Mesodermal cell (in vitro differentiated cells): ENCODE measurements at regions not wholly inside any gene's neighbourhood (a gene's known extent, or its start where the extent isn't known, plus 50 kb on each side); places are given as distances from the start of the nearest gene placed in this dataset.

Experiments used
- H3K27ac ChIP-seq: 2 replicates; pipeline ENCODE4 v1.7.0; 2013; ENCODE audit warnings: mild to moderate bottlenecking, low read depth, low read length, moderate library complexity; ENCODE audit not compliant: severe bottlenecking
- H3K36me3 ChIP-seq: 2 replicates; pipeline ENCODE4 v1.7.1; 2013; ENCODE audit warnings: mild to moderate bottlenecking, low read length, moderate library complexity; ENCODE audit not compliant: control insufficient read depth, insufficient read depth
- H3K4me1 ChIP-seq: one replicate; pipeline ENCODE4 v1.7.1; 2013; ENCODE audit warnings: mild to moderate bottlenecking, low read length; ENCODE audit not compliant: insufficient read depth, control insufficient read depth, poor library complexity, severe bottlenecking
- H3K4me3 ChIP-seq: 2 replicates; pipeline ENCODE4 v1.7.0; 2013; ENCODE audit warnings: low read length, control low read depth, mild to moderate bottlenecking; ENCODE audit not compliant: insufficient read depth, poor library complexity, severe bottlenecking; ENCODE audit errors: extremely low read depth
- H3K9me3 ChIP-seq: 2 replicates; pipeline ENCODE4 v1.7.1; 2013; ENCODE audit warnings: mild to moderate bottlenecking, low read length, moderate library complexity; ENCODE audit not compliant: control insufficient read depth
- WGBS, 2 experiments: methylation state at CpG; one replicate each; pipeline ENCODE4 v1.1.5; 2013; ENCODE audit warnings: missing lambda C conversion rate in 2 of 2; ENCODE audit not compliant: insufficient coverage in 2 of 2; 5-methylcytosine and 5-hydroxymethylcytosine counted together

DNA sequence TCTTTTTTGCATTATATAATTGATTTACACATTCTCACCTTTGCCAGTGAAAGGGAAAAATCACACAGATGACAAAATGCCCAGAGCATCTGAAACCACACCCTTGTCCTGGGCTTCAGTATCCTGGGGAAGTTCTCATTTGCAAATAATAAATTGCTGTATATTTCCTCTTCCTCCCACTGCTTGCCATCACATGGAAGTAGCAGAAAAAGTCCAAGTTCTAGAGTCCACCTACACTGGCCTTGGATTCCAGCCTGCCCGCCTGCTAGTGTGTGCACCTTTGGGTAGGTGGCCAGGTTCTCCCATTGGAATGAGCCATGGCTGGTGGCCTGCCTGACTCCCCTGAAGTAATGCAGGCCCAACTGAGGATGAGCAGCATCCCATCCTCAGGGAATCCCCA, 149.4 kb downstream of the GADD45G start:
- WGBS, 2 experiments = 75 to 100% methylated on average over 1 of the region's 1 CpG
- Histone ChIP-seq H3K4me3 (no peak overlapping the region), H3K27ac (no peak overlapping the region), H3K4me1 (no peaks in the 10 kb centered on the region), H3K36me3 (no peaks in the 10 kb centered on the region), H3K9me3 (no peaks in the 10 kb centered on the region)

DNA sequence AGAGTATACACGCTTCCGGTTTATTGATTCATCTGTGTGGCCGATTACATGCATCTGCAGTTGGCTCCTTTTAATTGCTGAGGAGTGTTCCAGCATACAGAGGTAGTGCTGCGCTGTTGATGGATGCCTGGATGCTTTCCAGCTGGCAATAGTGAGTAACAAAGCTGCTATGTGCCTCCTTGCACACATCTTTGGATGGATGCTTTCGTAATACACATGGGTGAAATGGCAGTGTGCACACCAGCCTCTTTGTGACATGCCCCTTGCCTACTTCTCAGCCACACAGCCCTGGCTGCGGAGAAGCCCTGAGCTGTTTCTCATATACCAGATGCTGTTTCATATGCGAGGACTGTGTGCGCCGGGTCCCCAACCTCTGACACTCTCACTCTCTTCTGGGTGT, 151.0 kb downstream of the GADD45G start:
- no peaks in the 10 kb centered on the region for H3K36me3 ChIP-seq
- no peaks in the 10 kb centered on the region for H3K4me1 ChIP-seq
- WGBS, 2 experiments = 84 to 86% methylated on average over 9 of the region's 9 CpGs
- no peak overlapping the region for H3K27ac ChIP-seq
- H3K9me3 ChIP-seq = no peaks in the 10 kb centered on the region
- no peak overlapping the region for H3K4me3 ChIP-seq

DNA sequence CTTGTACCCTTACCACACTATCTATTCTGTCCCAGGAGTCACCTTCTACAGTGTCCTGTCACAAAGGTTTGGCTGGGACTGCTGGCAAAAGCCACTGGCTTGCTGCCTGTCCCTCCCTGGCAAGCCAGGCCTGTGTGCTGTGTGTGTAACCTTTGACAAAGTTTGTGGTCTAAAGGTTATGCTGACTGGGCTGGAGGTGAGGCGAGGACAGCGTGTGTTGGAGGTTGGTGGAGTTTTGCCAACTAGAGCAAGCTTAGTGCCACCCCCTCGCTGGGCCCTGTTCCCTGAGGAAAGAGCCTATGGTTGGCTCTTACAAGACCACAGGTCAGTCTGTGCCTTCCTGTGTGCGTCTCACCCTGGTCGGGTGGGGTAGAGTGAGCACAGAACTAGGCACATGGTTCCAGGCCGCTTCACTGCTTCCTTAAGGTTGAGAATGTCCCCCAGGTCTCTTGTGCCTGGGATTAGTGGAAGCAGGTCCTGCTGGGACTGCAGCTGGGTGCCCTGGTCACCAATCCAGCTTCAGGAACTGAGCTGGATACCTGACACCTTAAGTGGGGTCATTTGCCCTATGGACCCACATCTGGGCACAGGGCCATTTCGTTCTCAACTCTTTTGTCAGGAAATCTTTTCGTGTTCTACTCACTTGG, 152.2 kb downstream of the GADD45G start:
- 77 to 80% methylated on average over 7 to 8 of the region's 8 CpGs for WGBS, 2 experiments
- H3K4me1 ChIP-seq = no peaks in the 10 kb centered on the region
- H3K27ac ChIP-seq = no peak overlapping the region
- no peaks in the 10 kb centered on the region for H3K36me3 ChIP-seq
- H3K4me3 ChIP-seq = no peak overlapping the region
- no peaks in the 10 kb centered on the region for H3K9me3 ChIP-seq

DNA sequence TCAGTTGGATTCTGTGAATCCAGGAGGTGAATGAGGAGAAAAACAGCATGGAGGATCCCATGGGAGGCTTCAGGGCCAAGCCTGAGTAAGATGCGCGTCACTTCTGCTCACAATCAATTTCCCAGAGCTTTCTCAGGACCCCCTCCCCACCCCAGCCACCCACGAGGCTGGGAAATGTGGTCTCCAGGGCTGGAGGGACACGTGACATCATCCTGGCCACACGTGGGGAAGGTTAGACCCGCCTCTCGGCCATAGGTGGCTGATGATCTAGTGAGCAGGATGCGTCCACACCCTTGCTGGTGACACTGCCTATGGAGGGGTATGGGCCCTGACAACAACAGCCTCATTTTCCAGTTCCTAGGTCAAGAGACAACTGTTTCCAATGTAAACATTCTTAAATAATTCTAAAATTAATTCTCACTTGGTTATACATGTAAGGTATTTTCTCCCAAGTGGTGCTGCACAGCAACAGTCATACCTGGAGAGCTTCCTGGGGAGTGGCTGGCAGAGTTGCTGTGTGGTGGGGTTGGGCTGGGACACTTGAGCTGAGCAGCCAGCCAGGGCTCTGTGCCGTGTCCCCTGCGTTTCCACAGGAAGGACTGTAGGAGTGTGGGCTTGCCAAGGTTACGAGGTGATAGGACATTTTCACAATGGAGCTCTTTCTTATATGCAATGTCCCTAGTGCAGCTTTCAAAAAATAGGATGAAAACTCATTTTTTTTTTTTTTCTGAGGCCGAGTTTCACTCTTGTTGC, 153.1 kb downstream of the GADD45G start:
- WGBS, 2 experiments = 81 to 88% methylated on average over 3 to 8 of the region's 12 CpGs
- Histone ChIP-seq H3K4me1 (no peaks in the 10 kb centered on the region), H3K36me3 (no peaks in the 10 kb centered on the region), H3K27ac (no peak overlapping the region), H3K4me3 (no peak overlapping the region), H3K9me3 (no peaks in the 10 kb centered on the region)

DNA sequence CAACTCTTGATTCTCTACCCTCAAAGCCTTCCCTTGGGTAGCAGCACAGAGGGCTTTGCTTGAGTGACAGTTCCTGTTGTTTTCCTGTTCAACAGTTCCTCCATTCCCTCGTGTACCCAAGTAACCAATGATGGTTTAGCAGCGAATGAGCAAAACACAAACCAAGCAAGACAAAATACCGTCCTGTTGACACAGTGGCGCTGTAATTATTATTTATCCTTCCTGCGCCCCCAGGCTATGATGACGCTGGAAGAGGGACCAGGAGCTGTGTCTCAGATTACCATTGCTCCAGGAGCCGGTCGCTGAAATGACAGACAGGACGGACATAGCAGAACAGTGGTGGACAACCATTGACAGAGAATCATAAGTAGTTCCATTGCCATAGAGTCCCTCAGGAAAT, 154.8 kb downstream of the GADD45G start:
- 80 to 81% methylated on average over 9 of the region's 9 CpGs for WGBS, 2 experiments
- H3K27ac ChIP-seq = no peak overlapping the region
- H3K4me1 ChIP-seq = no peaks in the 10 kb centered on the region
- no peak overlapping the region for H3K4me3 ChIP-seq
- H3K9me3 ChIP-seq = no peaks in the 10 kb centered on the region
- H3K36me3 ChIP-seq = no peaks in the 10 kb centered on the region

DNA sequence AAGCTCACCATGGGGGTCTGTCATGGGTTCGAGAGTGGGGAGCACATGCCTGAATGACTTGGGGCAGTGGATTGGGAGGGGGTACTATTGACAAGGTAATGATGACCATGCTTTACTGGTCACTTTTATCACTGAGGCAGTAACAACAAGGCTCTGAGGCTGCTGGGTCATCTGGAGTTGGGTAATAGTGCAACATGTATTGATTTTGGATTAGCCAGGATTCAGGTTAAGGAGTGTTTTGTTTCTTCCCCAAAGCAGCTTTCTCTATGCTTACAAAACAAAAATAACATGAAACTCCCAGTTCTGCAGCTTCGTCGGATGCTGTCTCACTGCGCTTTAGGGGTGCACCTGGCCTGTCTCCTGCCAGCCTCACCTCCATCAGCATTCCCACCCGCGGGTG, 155.3 kb downstream of the GADD45G start:
- H3K4me3 ChIP-seq = no peak overlapping the region
- H3K4me1 ChIP-seq = no peaks in the 10 kb centered on the region
- WGBS, 2 experiments = 92 to 93% methylated on average over 2 to 5 of the region's 6 CpGs
- H3K9me3 ChIP-seq = no peaks in the 10 kb centered on the region
- no peaks in the 10 kb centered on the region for H3K36me3 ChIP-seq
- H3K27ac ChIP-seq = no peak overlapping the region

DNA sequence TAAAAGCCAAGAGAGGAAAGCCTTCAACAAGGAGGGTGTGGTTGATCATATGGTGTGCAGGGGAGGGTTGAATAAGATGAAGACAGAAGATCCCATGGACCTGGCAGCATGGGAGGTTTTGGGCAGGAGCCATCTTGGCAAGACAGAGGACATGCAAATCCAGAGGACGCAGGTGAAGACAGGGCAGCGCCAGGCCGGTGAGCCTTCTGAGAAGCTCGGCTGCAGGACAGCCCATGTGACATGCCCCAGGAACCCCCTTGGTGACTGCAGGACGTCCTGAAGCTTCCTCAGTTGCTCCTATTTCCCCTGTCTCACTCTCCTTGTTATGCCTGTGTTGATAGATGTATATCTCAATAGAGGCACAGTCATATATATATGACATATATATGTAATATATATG, 159.4 kb downstream of the GADD45G start:
- no peaks in the 10 kb centered on the region for H3K9me3 ChIP-seq
- no peaks in the 10 kb centered on the region for H3K4me1 ChIP-seq
- WGBS, 2 experiments = 92 to 100% methylated on average over 4 of the region's 5 CpGs
- no peak overlapping the region for H3K4me3 ChIP-seq
- no peak overlapping the region for H3K27ac ChIP-seq
- H3K36me3 ChIP-seq = no peaks in the 10 kb centered on the region

DNA sequence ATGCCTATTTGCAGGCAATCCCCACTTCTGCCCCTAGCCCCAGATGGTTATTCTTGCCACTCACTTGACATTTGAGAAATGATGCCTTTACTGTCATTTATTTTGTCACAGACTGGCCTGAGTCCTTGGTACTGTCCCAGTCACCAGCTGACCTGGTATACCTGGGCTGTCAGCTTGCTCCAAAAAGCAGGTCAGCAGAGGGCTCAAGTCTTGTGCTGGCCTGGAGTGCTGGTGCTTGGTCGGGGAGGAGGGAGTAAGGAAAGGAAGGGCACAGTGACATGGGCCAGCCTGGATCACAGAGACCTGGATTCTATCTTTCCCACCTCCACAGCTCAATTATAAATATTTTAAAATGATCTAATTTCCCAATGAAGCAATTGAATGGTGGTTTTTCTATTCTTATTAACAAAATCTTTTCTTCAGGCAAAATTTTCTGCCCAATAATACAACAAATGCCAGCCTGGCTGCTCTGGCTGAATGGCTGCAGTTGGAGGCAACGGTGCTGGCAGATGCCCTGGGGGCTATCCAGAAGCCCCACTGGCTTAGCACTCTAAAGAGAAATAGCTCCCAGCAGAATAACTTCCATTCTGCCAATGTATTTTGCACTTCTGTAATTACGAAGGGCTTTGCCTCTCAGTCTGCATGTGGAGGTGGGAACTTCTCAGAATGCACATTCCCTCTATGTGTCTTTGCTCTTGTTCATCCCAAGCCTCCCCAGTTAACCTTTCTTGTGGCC, 160.6 kb downstream of the GADD45G start:
- WGBS, 2 experiments = 71 to 75% methylated on average over 1 to 2 of the region's 3 CpGs
- H3K27ac ChIP-seq = no peak overlapping the region

DNA sequence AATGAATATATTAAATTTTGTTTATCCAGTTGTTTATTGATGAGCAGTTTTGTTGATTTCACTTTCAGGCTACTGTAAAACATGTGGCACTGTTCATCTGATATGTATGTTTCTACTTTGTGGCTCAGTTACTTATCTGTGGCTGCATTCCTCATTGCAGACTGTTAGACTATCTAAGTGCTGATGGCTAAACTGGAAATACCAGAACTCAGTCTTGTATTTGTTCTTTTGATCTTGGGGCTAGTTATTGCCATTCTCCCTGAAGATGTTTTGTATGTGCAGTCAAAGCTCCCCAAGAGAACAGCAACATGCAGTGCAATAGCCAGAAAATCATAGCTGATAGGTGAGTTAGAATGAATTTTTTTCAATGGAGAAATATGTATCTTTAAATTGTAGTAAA, 162.2 kb downstream of the GADD45G start:
- Histone ChIP-seq H3K9me3 (no peaks in the 10 kb centered on the region), H3K4me1 (no peaks in the 10 kb centered on the region), H3K27ac (no peak overlapping the region)

More for the DNA sequence above, 160.6 kb downstream of the GADD45G start:
- H3K36me3 ChIP-seq = no peaks in the 10 kb centered on the region
- H3K9me3 ChIP-seq = no peaks in the 10 kb centered on the region
- H3K4me3 ChIP-seq = no peak overlapping the region
- H3K4me1 ChIP-seq = no peaks in the 10 kb centered on the region

DNA sequence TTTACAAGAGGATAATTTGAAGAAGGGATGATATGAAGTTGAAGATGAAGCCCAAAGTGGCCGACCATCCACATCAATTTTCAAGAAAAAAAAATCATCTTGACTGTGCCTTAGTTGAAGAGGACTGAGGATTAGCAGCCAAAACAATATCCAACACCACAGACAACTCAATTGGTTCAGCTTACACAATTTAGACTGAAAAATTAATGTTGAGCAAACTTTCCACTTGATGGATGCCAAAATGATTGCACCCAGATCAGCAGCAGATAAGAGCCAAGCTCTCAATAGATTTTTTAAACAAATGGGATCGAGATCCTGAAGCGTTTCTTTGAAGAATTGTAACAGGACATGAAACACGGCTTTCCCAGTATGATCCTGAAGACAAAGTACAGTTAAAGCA, 163.2 kb downstream of the GADD45G start:
- no peak overlapping the region for H3K27ac ChIP-seq
- 91 to 92% methylated on average over 1 to 2 of the region's 4 CpGs for WGBS, 2 experiments
- no peak overlapping the region for H3K4me3 ChIP-seq
- no peaks in the 10 kb centered on the region for H3K9me3 ChIP-seq
- H3K4me1 ChIP-seq = no peaks in the 10 kb centered on the region
- no peaks in the 10 kb centered on the region for H3K36me3 ChIP-seq

More for the DNA sequence above, 162.2 kb downstream of the GADD45G start:
- no peaks in the 10 kb centered on the region for H3K36me3 ChIP-seq
- H3K4me3 ChIP-seq = no peak overlapping the region

DNA sequence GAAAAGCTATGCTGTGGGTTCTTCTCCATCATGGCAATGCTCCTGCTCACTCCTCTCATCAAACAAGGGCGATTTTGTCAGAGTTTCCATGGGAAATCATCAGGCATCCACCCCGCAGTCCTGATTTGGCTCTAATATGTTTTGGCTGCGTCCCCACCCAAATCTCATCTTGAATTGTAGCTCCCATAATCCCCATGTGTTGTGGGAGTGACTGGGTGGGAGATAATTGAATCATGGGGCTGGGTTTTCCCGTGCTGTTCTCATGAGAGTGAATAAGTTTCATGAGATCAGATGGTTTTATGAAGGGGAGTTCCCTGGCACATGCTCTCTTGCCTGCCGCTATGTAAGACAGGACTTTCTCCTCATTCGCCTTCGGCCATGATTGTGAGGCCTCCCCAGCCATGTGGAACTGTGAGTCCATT, 163.8 kb downstream of the GADD45G start:
- WGBS, 2 experiments = 91 to 100% methylated on average over 1 to 3 of the region's 7 CpGs
- Histone ChIP-seq H3K4me1 (no peaks in the 10 kb centered on the region), H3K27ac (no peak overlapping the region), H3K36me3 (no peaks in the 10 kb centered on the region), H3K9me3 (no peaks in the 10 kb centered on the region), H3K4me3 (no peak overlapping the region)
